Right atrium auricular region (tissue), 2 donors: ENCODE measurements at regions not wholly inside any gene's neighbourhood (a gene's known extent, or its start where the extent isn't known, plus 50 kb on each side); places are given as distances from the start of the nearest gene placed in this dataset.

Experiments
- DNase-seq: peaks from one replicate; pipeline ENCODE4 v3.0.0-alpha.2; 2019; ENCODE audit warnings: low spot score
- H3K27ac ChIP-seq, 2 donors: fragments of 200-600 bp; sonication (generic); 1 replicate in 1 of 2; 2 replicates in 1 of 2; pipeline ENCODE4 v1.5.1; 2016 to 2019
- H3K27me3 ChIP-seq, 2 donors: fragments of 200-600 bp; sonication (generic); one replicate each; pipeline versions ENCODE4 v1.5.1 to v1.6.0; 2017 to 2019
- H3K36me3 ChIP-seq: fragments of 200-600 bp; sonication (generic); one replicate; pipeline ENCODE4 v1.5.1; 2016
- H3K4me1 ChIP-seq, 2 donors: fragments of 200-600 bp; sonication (generic); one replicate each; pipeline versions ENCODE4 v1.5.1 to v1.6.0; 2017 to 2019
- H3K4me3 ChIP-seq, 2 donors: fragments of 200-600 bp; sonication (generic); 1 replicate in 1 of 2; 2 replicates in 1 of 2; pipeline ENCODE4 v1.5.1; 2017 to 2019; ENCODE audit warnings: mild to moderate bottlenecking in 1 of 2, moderate library complexity in 1 of 2
- H3K9me3 ChIP-seq, 2 donors: fragments of 200-600 bp; sonication (generic); one replicate each; pipeline ENCODE4 v1.5.1; 2019
- TF ChIP-seq, protein P1 (sequence below), 2 donors: fragments of 200-600 bp; sonication (generic); IDR thresholded peaks; one replicate each; pipeline ENCODE4 v1.5.1; 2019; ENCODE audit warnings: antibody characterized with exemption in 2 of 2

- no peaks in the 10 kb centered on the region for H3K27me3 ChIP-seq
These were observed 974.2 kb downstream of the NSUN3 start for GRCh38 chr3:95037097-95037496.

GRCh38 chr3:95037927-95038326, 975.1 kb downstream of the NSUN3 start:
- Histone ChIP-seq H3K9me3 (peaks cover 0 to 5% of the 10 kb centered on the region in 2 donors), H3K4me1 (no peaks in the 10 kb centered on the region), H3K36me3 (no peaks in the 10 kb centered on the region), H3K27me3 (no peaks in the 10 kb centered on the region), H3K4me3 (no peak overlapping the region), H3K27ac (no peak overlapping the region)
- TF ChIP-seq, protein P1, sequence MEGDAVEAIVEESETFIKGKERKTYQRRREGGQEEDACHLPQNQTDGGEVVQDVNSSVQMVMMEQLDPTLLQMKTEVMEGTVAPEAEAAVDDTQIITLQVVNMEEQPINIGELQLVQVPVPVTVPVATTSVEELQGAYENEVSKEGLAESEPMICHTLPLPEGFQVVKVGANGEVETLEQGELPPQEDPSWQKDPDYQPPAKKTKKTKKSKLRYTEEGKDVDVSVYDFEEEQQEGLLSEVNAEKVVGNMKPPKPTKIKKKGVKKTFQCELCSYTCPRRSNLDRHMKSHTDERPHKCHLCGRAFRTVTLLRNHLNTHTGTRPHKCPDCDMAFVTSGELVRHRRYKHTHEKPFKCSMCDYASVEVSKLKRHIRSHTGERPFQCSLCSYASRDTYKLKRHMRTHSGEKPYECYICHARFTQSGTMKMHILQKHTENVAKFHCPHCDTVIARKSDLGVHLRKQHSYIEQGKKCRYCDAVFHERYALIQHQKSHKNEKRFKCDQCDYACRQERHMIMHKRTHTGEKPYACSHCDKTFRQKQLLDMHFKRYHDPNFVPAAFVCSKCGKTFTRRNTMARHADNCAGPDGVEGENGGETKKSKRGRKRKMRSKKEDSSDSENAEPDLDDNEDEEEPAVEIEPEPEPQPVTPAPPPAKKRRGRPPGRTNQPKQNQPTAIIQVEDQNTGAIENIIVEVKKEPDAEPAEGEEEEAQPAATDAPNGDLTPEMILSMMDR (IDR thresholded peaks at IDR 0.05) = no peak
- no peak for DNase-seq

More at GRCh38 chr3:95037097-95037496, 974.2 kb downstream of the NSUN3 start:
- no peak for DNase-seq
- Histone ChIP-seq H3K36me3 (no peaks in the 10 kb centered on the region), H3K4me3 (no peak overlapping the region), H3K9me3 (peaks cover 0 to 5% of the 10 kb centered on the region in 2 donors), H3K27ac (no peak overlapping the region), H3K4me1 (no peaks in the 10 kb centered on the region)
- TF ChIP-seq, protein P1 (IDR thresholded peaks at IDR 0.05) = no peak

DNA sequence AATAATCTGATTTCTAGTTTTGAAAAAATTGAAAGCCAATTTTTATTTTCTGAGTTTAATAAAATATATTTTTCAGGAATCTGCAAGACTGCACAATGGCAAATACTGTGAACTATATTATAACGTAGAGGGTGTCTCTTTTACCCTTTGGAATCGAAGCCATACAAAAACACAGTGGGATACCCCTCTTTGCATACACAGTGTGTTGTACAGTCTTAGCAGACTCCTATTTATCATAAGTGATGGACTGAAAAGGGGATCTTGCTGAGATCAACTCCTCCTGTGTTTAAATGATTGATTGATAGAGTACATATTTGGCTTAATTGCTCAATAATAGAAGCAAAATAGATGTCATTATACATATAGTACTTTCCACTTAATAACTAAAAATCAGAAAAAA, 981.2 kb downstream of the NSUN3 start:
- Histone ChIP-seq H3K4me3 (no peak overlapping the region), H3K9me3 (no peaks in the 10 kb centered on the region), H3K36me3 (no peaks in the 10 kb centered on the region), H3K27me3 (no peaks in the 10 kb centered on the region), H3K27ac (no peak overlapping the region), H3K4me1 (no peaks in the 10 kb centered on the region)
- DNase-seq = no peak
- TF ChIP-seq, protein P1 (IDR thresholded peaks at IDR 0.05) = no peak

- TF ChIP-seq, protein P1 (IDR thresholded peaks at IDR 0.05) = no peak
- no peak for DNase-seq
- H3K27ac ChIP-seq = no peak overlapping the region
These were observed 985.7 kb downstream of the NSUN3 start for GRCh38 chr3:95048564-95048963.

DNA sequence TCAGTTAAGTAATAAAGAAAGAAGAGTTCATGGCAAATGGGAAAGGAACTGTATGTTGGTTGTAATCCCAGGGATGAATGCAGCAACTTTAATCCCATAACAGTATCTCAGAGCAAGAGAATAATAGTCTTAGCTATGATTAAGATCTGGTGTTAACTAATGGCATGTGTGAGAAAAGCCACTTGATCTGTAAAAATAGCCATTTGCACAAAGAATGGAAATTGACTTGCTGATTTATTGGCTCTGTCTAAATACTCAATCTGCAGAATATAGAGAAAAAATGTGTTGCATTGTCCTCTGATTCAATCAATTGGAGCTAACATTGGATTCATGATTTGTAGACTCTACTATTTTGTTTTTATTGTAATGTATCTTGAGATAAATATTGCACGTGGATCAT, 987.0 kb downstream of the NSUN3 start:
- TF ChIP-seq, protein P1 (IDR thresholded peaks at IDR 0.05) = no peak
- H3K27ac ChIP-seq = no peak overlapping the region
- H3K36me3 ChIP-seq = no peaks in the 10 kb centered on the region
- H3K27me3 ChIP-seq = no peaks in the 10 kb centered on the region
- no peaks in the 10 kb centered on the region for H3K4me1 ChIP-seq
- no peak for DNase-seq
- H3K4me3 ChIP-seq = no peak overlapping the region
- H3K9me3 ChIP-seq = no peaks in the 10 kb centered on the region

More at GRCh38 chr3:95048564-95048963, 985.7 kb downstream of the NSUN3 start:
- Histone ChIP-seq H3K4me3 (no peak overlapping the region), H3K36me3 (no peaks in the 10 kb centered on the region), H3K27me3 (no peaks in the 10 kb centered on the region), H3K9me3 (no peaks in the 10 kb centered on the region), H3K4me1 (no peaks in the 10 kb centered on the region)

- H3K4me1 ChIP-seq = no peaks in the 10 kb centered on the region
- H3K27ac ChIP-seq = no peak overlapping the region
- H3K27me3 ChIP-seq = no peaks in the 10 kb centered on the region
- DNase-seq = no peak
- H3K36me3 ChIP-seq = no peaks in the 10 kb centered on the region
- H3K9me3 ChIP-seq = no peaks in the 10 kb centered on the region
- H3K4me3 ChIP-seq = no peak overlapping the region
- TF ChIP-seq, protein P1 (IDR thresholded peaks at IDR 0.05) = no peak
These were observed 992.4 kb downstream of the NSUN3 start for GRCh38 chr3:95055288-95055687.
